ENCODE measurements at regions not wholly inside any gene's neighbourhood (a gene's known extent, or its start where the extent isn't known, plus 50 kb on each side); places are given as distances from the start of the nearest gene placed in this dataset.

GRCh38 chr10:130553826-130554225 is 417.6 kb downstream of the GLRX3 start:
- FAIRE-seq (no peak), DNase-seq (no peak)

GRCh38 chr10:130554701-130555410 is 418.7 kb downstream of the GLRX3 start:
- Histone ChIP-seq H3K36me3 (ENCODE audit: control insufficient read depth in 2 of 3, insufficient read depth in 3 of 3, low read length in 3 of 3) (no peaks in the 10 kb centered on the region), H3K4me1 (ENCODE audit: control insufficient read depth in 2 of 3, insufficient read depth in 2 of 3, low read depth in 1 of 3, low read length in 3 of 3) (no peaks in the 10 kb centered on the region), H3K27ac (ENCODE audit: low read depth in 2 of 2, low read length in 2 of 2) (no peak overlapping the region), H3K27me3 (ENCODE audit: control insufficient read depth, insufficient read depth, low read length) (no peaks in the 10 kb centered on the region), H3K4me3 (ENCODE audit: low read length in 3 of 3) (no peak overlapping the region), H3K9ac (ENCODE audit: low read length in 3 of 3) (no peak overlapping the region), H3K9me3 (ENCODE audit: control insufficient read depth in 2 of 3, insufficient read depth in 1 of 3, low read length in 3 of 3) (no peaks in the 10 kb centered on the region)
- no peak for FAIRE-seq
- intact Hi-C loops (cut with DNase I), result no loop called here
- no peak for DNase-seq
- TF ChIP-seq CTCF (IDR thresholded peaks at IDR 0.05; ENCODE audit: borderline replicate concordance, extremely low read depth, insufficient read depth), result no peak

More at GRCh38 chr10:130553826-130554225, 417.6 kb downstream of the GLRX3 start:
- no peak overlapping the region for H3K4me3 ChIP-seq (ENCODE audit: low read length in 3 of 3)
- H3K9ac ChIP-seq (ENCODE audit: low read length in 3 of 3), result no peak overlapping the region
- H3K9me3 ChIP-seq (ENCODE audit: control insufficient read depth in 2 of 3, insufficient read depth in 1 of 3, low read length in 3 of 3), result no peaks in the 10 kb centered on the region
- no peak for TF ChIP-seq CTCF (IDR thresholded peaks at IDR 0.05; ENCODE audit: borderline replicate concordance, extremely low read depth, insufficient read depth)
- H3K36me3 ChIP-seq (ENCODE audit: control insufficient read depth in 2 of 3, insufficient read depth in 3 of 3, low read length in 3 of 3), result no peaks in the 10 kb centered on the region
- H3K27ac ChIP-seq (ENCODE audit: low read depth in 2 of 2, low read length in 2 of 2), result no peak overlapping the region
- no peaks in the 10 kb centered on the region for H3K27me3 ChIP-seq (ENCODE audit: control insufficient read depth, insufficient read depth, low read length)
- intact Hi-C loops (cut with DNase I), result no loop called here
- no peaks in the 10 kb centered on the region for H3K4me1 ChIP-seq (ENCODE audit: control insufficient read depth in 2 of 3, insufficient read depth in 2 of 3, low read depth in 1 of 3, low read length in 3 of 3)

- H3K27ac ChIP-seq (ENCODE audit: low read depth in 2 of 2, low read length in 2 of 2), result no peak overlapping the region
- H3K27me3 ChIP-seq (ENCODE audit: control insufficient read depth, insufficient read depth, low read length), result no peaks in the 10 kb centered on the region
- H3K36me3 ChIP-seq (ENCODE audit: control insufficient read depth in 2 of 3, insufficient read depth in 3 of 3, low read length in 3 of 3), result no peaks in the 10 kb centered on the region
- FAIRE-seq (no peak), DNase-seq (no peak)
- TF ChIP-seq CTCF (IDR thresholded peaks at IDR 0.05; ENCODE audit: borderline replicate concordance, extremely low read depth, insufficient read depth), result no peak
- no peak overlapping the region for H3K9ac ChIP-seq (ENCODE audit: low read length in 3 of 3)
- H3K9me3 ChIP-seq (ENCODE audit: control insufficient read depth in 2 of 3, insufficient read depth in 1 of 3, low read length in 3 of 3), result no peaks in the 10 kb centered on the region
- no peak overlapping the region for H3K4me3 ChIP-seq (ENCODE audit: low read length in 3 of 3)
- intact Hi-C loops (cut with DNase I), result no loop called here
- H3K4me1 ChIP-seq (ENCODE audit: control insufficient read depth in 2 of 3, insufficient read depth in 2 of 3, low read depth in 1 of 3, low read length in 3 of 3), result no peaks in the 10 kb centered on the region
These were observed 419.2 kb downstream of the GLRX3 start for GRCh38 chr10:130555411-130555750.
